K562 (cell line): ENCODE measurements at regions not wholly inside any gene's neighbourhood (a gene's known extent, or its start where the extent isn't known, plus 50 kb on each side); places are given as distances from the start of the nearest gene placed in this dataset.

Experiments
- ARNT ChIP-seq, 2 experiments: fragments of 450-650 bp; IDR thresholded peaks; 2 replicates each; pipeline ENCODE4 v1.6.1; 2016; ENCODE audit warnings: mild to moderate bottlenecking in 1 of 2
- CTCF ChIP-seq, 3 experiments: IDR thresholded peaks in 2 of 3; conservative IDR thresholded peaks in 1 of 3; 2 replicates each; pipeline ENCODE4 v1.5.1; 2011 to 2012; ENCODE audit warnings: low read length in 3 of 3, mild to moderate bottlenecking in 3 of 3, control low read depth in 2 of 3, improper control_type of control experiment in 1 of 3, inconsistent platforms in 1 of 3, low read depth in 1 of 3, mixed read lengths in 1 of 3, moderate library complexity in 1 of 3; ENCODE audit not compliant: insufficient read depth in 2 of 3
- ERF ChIP-seq: fragments of 450-650 bp; formaldehyde crosslinking; IDR thresholded peaks from 2 replicates; pipeline ENCODE4 v1.4.0; 2020; ENCODE audit warnings: mild to moderate bottlenecking, mixed read lengths
- FOXA3 ChIP-seq, 2 experiments: fragments of 450-650 bp in 1 of 2; sonication (generic) in 1 of 2; formaldehyde crosslinking; IDR thresholded peaks in 1 of 2; conservative IDR thresholded peaks in 1 of 2; 2 replicates each; pipeline versions ENCODE4 v1.4.0 to v1.8.0; 2020 to 2022; ENCODE audit warnings: mild to moderate bottlenecking in 2 of 2, missing genetic modification reagents in 1 of 2
- GTF2F1 ChIP-seq: IDR thresholded peaks from 2 replicates; pipeline ENCODE4 v1.6.1; 2011; ENCODE audit warnings: low read depth, low read length, improper control_type of control experiment
- HNRNPK ChIP-seq: fragments of 200-400 bp; formaldehyde crosslinking; IDR thresholded peaks from one replicate; pipeline ENCODE4 v1.6.1; 2018; ENCODE audit warnings: mild to moderate bottlenecking, low read depth, low read length; ENCODE audit not compliant: poor library complexity, severe bottlenecking
- MAX ChIP-seq: sonication (generic); formaldehyde crosslinking; IDR thresholded peaks from 2 replicates; pipeline ENCODE4 v1.9.0; 2022; ENCODE audit warnings: mild to moderate bottlenecking, missing genetic modification reagents
- MYC ChIP-seq, 2 experiments: fragments of 250-450 bp in 1 of 2; sonication (Bioruptor Pico) in 1 of 2; IDR thresholded peaks; 2 replicates each; pipeline versions ENCODE4 v1.5.1 to v1.6.1; 2012 to 2021; ENCODE audit warnings: low read depth in 2 of 2, borderline replicate concordance in 1 of 2, improper control_type of control experiment in 1 of 2, low read length in 1 of 2, mild to moderate bottlenecking in 1 of 2, moderate library complexity in 1 of 2
- RNF219 ChIP-seq: fragments of 250-450 bp; sonication (Bioruptor Pico); IDR thresholded peaks from 2 replicates; pipeline ENCODE4 v1.5.0; 2022; ENCODE audit warnings: mild to moderate bottlenecking
- SREBF2 ChIP-seq: sonication (generic); formaldehyde crosslinking; IDR thresholded peaks from 2 replicates; pipeline ENCODE4 v1.4.0; 2020; ENCODE audit warnings: mild to moderate bottlenecking, missing genetic modification reagents
- TEAD4 ChIP-seq, 2 experiments: sonication (generic) in 1 of 2; formaldehyde crosslinking in 1 of 2; IDR thresholded peaks; 2 replicates each; pipeline versions ENCODE4 v1.6.1 to v1.8.0; 2012 to 2022; ENCODE audit warnings: borderline replicate concordance in 1 of 2, inconsistent platforms in 1 of 2, low read length in 1 of 2, mild to moderate bottlenecking in 1 of 2, missing genetic modification reagents in 1 of 2

GRCh38 chr7:10588084-10588483 lies 385.6 kb upstream of the PHF14 start:
- TF ChIP-seq CTCF (IDR thresholded peaks at IDR 0.05 in 2 of 3, conservative IDR thresholded peaks at IDR 0.05 in 1 of 3; ENCODE audit: insufficient read depth in 2 of 3, low read depth in 1 of 3, low read length in 3 of 3): no peak
- TF ChIP-seq HNRNPK: no peak
- TF ChIP-seq GTF2F1: no peak
- TF ChIP-seq FOXA3 (CRISPR knock-in tag; conservative IDR thresholded peaks at IDR 0.05 in 1 of 2, IDR thresholded peaks at IDR 0.05 in 1 of 2): no peak
- TF ChIP-seq RNF219 (CRISPR knock-in tag): no peak
- no peak for TF ChIP-seq MYC (IDR thresholded peaks at IDR 0.05; ENCODE audit: low read depth, low read length)
- TF ChIP-seq MYC (CRISPR knock-in tag; IDR thresholded peaks at IDR 0.05; ENCODE audit: borderline replicate concordance, low read depth): no peak
- TF ChIP-seq MAX (CRISPR knock-in tag): no peak
- TF ChIP-seq ERF (CRISPR knock-in tag): no peak
- no peak for TF ChIP-seq ARNT (IDR thresholded peaks at IDR 0.05)
- no peak for TF ChIP-seq TEAD4 (IDR thresholded peaks at IDR 0.05; ENCODE audit: low read length)
- TF ChIP-seq TEAD4 (CRISPR knock-in tag; IDR thresholded peaks at IDR 0.05; ENCODE audit: borderline replicate concordance): no peak
- TF ChIP-seq SREBF2: no peak
